H9 (cell line): ENCODE measurements at regions not wholly inside any gene's neighbourhood (a gene's known extent, or its start where the extent isn't known, plus 50 kb on each side); places are given as distances from the start of the nearest gene placed in this dataset.

Experiments used
- DNase-seq: peaks from one replicate; pipeline ENCODE4 v3.0.0-alpha.2; 2017
- H2AFZ ChIP-seq: one replicate; pipeline ENCODE4 v1.6.1; 2013; ENCODE audit warnings: mild to moderate bottlenecking, low read length, control low read depth, moderate library complexity
- H2AK5ac ChIP-seq: 2 replicates; pipeline ENCODE4 v1.6.1; 2013; ENCODE audit warnings: low read length, control low read depth, mixed read lengths; ENCODE audit not compliant: insufficient read length
- H2BK120ac ChIP-seq: one replicate; pipeline ENCODE4 v1.6.1; 2013; ENCODE audit warnings: low read depth, mild to moderate bottlenecking, low read length, control low read depth, inconsistent platforms; ENCODE audit not compliant: poor library complexity, severe bottlenecking
- H2BK12ac ChIP-seq: 2 replicates; pipeline ENCODE4 v1.6.1; 2013; ENCODE audit warnings: low read length, control low read depth, mixed read lengths, low read depth; ENCODE audit not compliant: insufficient read length
- H2BK15ac ChIP-seq: 2 replicates; pipeline ENCODE4 v1.6.1; 2013; ENCODE audit warnings: low read depth, low read length, control low read depth
- H2BK20ac ChIP-seq: one replicate; pipeline ENCODE4 v1.6.1; 2013; ENCODE audit warnings: low read depth, mild to moderate bottlenecking, low read length, control low read depth, inconsistent platforms; ENCODE audit not compliant: poor library complexity, severe bottlenecking
- H2BK5ac ChIP-seq: 2 replicates; pipeline ENCODE4 v1.6.1; 2013; ENCODE audit warnings: low read length, control low read depth, mixed read lengths; ENCODE audit not compliant: insufficient read length
- H3K14ac ChIP-seq: 2 replicates; pipeline ENCODE4 v1.6.1; 2013; ENCODE audit warnings: low read length, control low read depth; ENCODE audit not compliant: insufficient read depth
- H3K18ac ChIP-seq: 2 replicates; pipeline ENCODE4 v1.6.1; 2013; ENCODE audit warnings: low read depth, mild to moderate bottlenecking, mixed read lengths, low read length, control low read depth; ENCODE audit not compliant: insufficient read length
- H3K23ac ChIP-seq: 2 replicates; pipeline ENCODE4 v1.6.1; 2013; ENCODE audit warnings: low read length, control low read depth, mixed read lengths, low read depth; ENCODE audit not compliant: insufficient read length
- H3K23me2 ChIP-seq: 2 replicates; pipeline ENCODE4 v1.6.1; 2013; ENCODE audit warnings: low read depth, mild to moderate bottlenecking, mixed read lengths, low read length, control low read depth; ENCODE audit not compliant: insufficient read length, poor library complexity, severe bottlenecking
- H3K27ac ChIP-seq: 2 replicates; pipeline ENCODE4 v1.5.1; 2013; ENCODE audit warnings: low read length, control low read depth, mixed read lengths, low read depth; ENCODE audit not compliant: insufficient read length
- H3K27me3 ChIP-seq: 2 replicates; pipeline ENCODE4 v1.6.1; 2013; ENCODE audit warnings: low read length, control low read depth, inconsistent platforms; ENCODE audit not compliant: insufficient read depth
- H3K4ac ChIP-seq: 2 replicates; pipeline ENCODE4 v1.6.1; 2013; ENCODE audit warnings: low read depth, mild to moderate bottlenecking, control low read depth, inconsistent platforms, low read length, moderate library complexity
- H3K4me1 ChIP-seq: 2 replicates; pipeline ENCODE4 v1.6.1; 2013; ENCODE audit warnings: low read length, control low read depth, inconsistent platforms; ENCODE audit not compliant: insufficient read depth
- H3K4me2 ChIP-seq: 2 replicates; pipeline ENCODE4 v1.6.1; 2013; ENCODE audit warnings: low read length, control low read depth, mixed read lengths; ENCODE audit not compliant: insufficient read length, insufficient read depth
- H3K56ac ChIP-seq: 2 replicates; pipeline ENCODE4 v1.6.1; 2013; ENCODE audit warnings: low read depth, mild to moderate bottlenecking, mixed read lengths, low read length, control low read depth; ENCODE audit not compliant: insufficient read length
- H3K79me1 ChIP-seq: 2 replicates; pipeline ENCODE4 v1.6.1; 2013; ENCODE audit warnings: low read depth, mild to moderate bottlenecking, moderate library complexity, low read length, control low read depth, inconsistent platforms; ENCODE audit not compliant: insufficient read depth, poor library complexity, severe bottlenecking
- H3K79me2 ChIP-seq: 2 replicates; pipeline ENCODE4 v1.6.1; 2013; ENCODE audit warnings: low read length, control low read depth, inconsistent platforms; ENCODE audit not compliant: insufficient read depth
- H3K9ac ChIP-seq: 2 replicates; pipeline ENCODE4 v1.6.1; 2013; ENCODE audit warnings: low read length, control low read depth, mixed read lengths; ENCODE audit not compliant: insufficient read length; ENCODE audit errors: extremely low read depth
- H3K9me3 ChIP-seq: one replicate; pipeline ENCODE4 v1.6.1; 2013; ENCODE audit warnings: low read depth, low read length, inconsistent platforms; ENCODE audit not compliant: control insufficient read depth
- H3T11ph ChIP-seq: one replicate; pipeline ENCODE4 v1.6.1; 2013; ENCODE audit warnings: mild to moderate bottlenecking, low read length, control low read depth, inconsistent platforms
- H4K20me1 ChIP-seq: one replicate; pipeline ENCODE4 v1.6.1; 2013; ENCODE audit not compliant: control insufficient read depth, insufficient read length, insufficient read depth
- H4K5ac ChIP-seq: 2 replicates; pipeline ENCODE4 v1.6.1; 2013; ENCODE audit warnings: low read depth, mild to moderate bottlenecking, mixed read lengths, low read length, control low read depth; ENCODE audit not compliant: insufficient read length
- H4K8ac ChIP-seq: replicated peaks from 2 replicates; pipeline ENCODE4 v1.6.1; 2013; ENCODE audit warnings: low read length, control low read depth, mixed read lengths, low read depth; ENCODE audit not compliant: insufficient read length
- H4K91ac ChIP-seq: 2 replicates; pipeline ENCODE4 v1.6.1; 2013; ENCODE audit warnings: low read depth, mild to moderate bottlenecking, moderate library complexity, mixed read lengths, low read length, control low read depth; ENCODE audit not compliant: insufficient read length
- H3K27ac Mint-ChIP-seq, 3 experiments: 2 replicates in 2 of 3; 3 replicates in 1 of 3; pipeline ENCODE4 v1.8.0; 2020 to 2021; ENCODE audit warnings: mixed read lengths in 3 of 3, mild to moderate bottlenecking in 1 of 3, moderate library complexity in 1 of 3
- H3K27me3 Mint-ChIP-seq: 2 replicates; pipeline ENCODE4 v1.8.0; 2021; ENCODE audit warnings: low read depth, mild to moderate bottlenecking, moderate library complexity, mixed read lengths
- H3K36me3 Mint-ChIP-seq, 3 experiments: 2 replicates in 2 of 3; 3 replicates in 1 of 3; pipeline ENCODE4 v1.8.0; 2020 to 2021; ENCODE audit warnings: low read depth in 3 of 3, mixed read lengths in 3 of 3; ENCODE audit not compliant: insufficient read depth in 1 of 3
- H3K4me1 Mint-ChIP-seq, 2 experiments: 2 replicates each; pipeline ENCODE4 v1.8.0; 2020; ENCODE audit warnings: mixed read lengths in 2 of 2
- H3K4me3 Mint-ChIP-seq, 2 experiments: 2 replicates in 1 of 2; 3 replicates in 1 of 2; pipeline ENCODE4 v1.8.0; 2020 to 2021; ENCODE audit warnings: mild to moderate bottlenecking in 2 of 2, mixed read lengths in 2 of 2, moderate library complexity in 1 of 2
- H3K9me3 Mint-ChIP-seq, 2 experiments: 2 replicates in 1 of 2; 3 replicates in 1 of 2; pipeline ENCODE4 v1.8.0; 2020; ENCODE audit warnings: mild to moderate bottlenecking in 2 of 2, mixed read lengths in 2 of 2, moderate library complexity in 1 of 2
- CTCF ChIP-seq: fragments of 200-600 bp; sonication (generic); conservative IDR thresholded peaks from 3 replicates; pipeline ENCODE4 v1.8.0; 2021; ENCODE audit warnings: antibody characterized with exemption, mild to moderate bottlenecking
- WGBS: extraction: QIAGEN DNeasy Blood & Tissue Kit; methylation state at CpG from one replicate; pipeline ENCODE4 v1.1.7; 2013; ENCODE audit warnings: missing lambda C conversion rate, low lambda C conversion rate, mixed read lengths; ENCODE audit not compliant: insufficient read length; ENCODE audit errors: extremely low coverage; 5-methylcytosine and 5-hydroxymethylcytosine counted together

- Histone ChIP-seq H3K23ac (no peak overlapping the region), H2BK20ac (no peak overlapping the region), H3K27me3 (no peaks in the 10 kb centered on the region), H3K4me2 (peak overlapping the region; percentile 37), H3K79me1 (no peaks in the 10 kb centered on the region), H3K56ac (no peak overlapping the region), H2AK5ac (no peak overlapping the region), H3K9me3 (no peaks in the 10 kb centered on the region), H3K4me1 (peaks cover 8% of the 10 kb centered on the region; the same call in 1 of the 2 replicates), H3K9ac (no peak overlapping the region), H3K27ac (no peak overlapping the region), H4K20me1 (no peaks in the 10 kb centered on the region), H3K23me2 (no peaks in the 10 kb centered on the region), H3K14ac (no peak overlapping the region), H2BK12ac (no peak overlapping the region), H3K4ac (no peak overlapping the region), H3K79me2 (no peaks in the 10 kb centered on the region), H4K5ac (no peak overlapping the region), H3K18ac (no peak overlapping the region), H4K8ac (no peak overlapping the region), H2BK15ac (no peak overlapping the region), H2BK5ac (no peak overlapping the region), H4K91ac (no peak overlapping the region), H3T11ph (no peak overlapping the region), H2BK120ac (no peak overlapping the region), H2AFZ (no peak overlapping the region)
- DNase-seq, result peak; percentile 54
- no peak overlapping the region for H3K4me3 Mint-ChIP-seq
- peaks cover 44 to 59% of the 10 kb centered on the region in 2 experiments for H3K4me1 Mint-ChIP-seq
- peaks cover 15 to 21% of the 10 kb centered on the region in 2 experiments for H3K9me3 Mint-ChIP-seq
- H3K27ac Mint-ChIP-seq, result no peak overlapping the region; a peak in 1 of 7 replicates
- no peaks in the 10 kb centered on the region for H3K27me3 Mint-ChIP-seq
- no peak for TF ChIP-seq CTCF
- WGBS, result no CpG with 5 or more reads among the region's 1 CpG
- peaks cover 8 to 25% (median 20%) of the 10 kb centered on the region in 3 experiments for H3K36me3 Mint-ChIP-seq
Measured at GRCh38 chr12:61504396-61505080, 755.7 kb upstream of the USP15 start.
